Activated naive CD4-positive, alpha-beta T cell treated with anti-CD3 and anti-CD28 coated beads for 36 hours (primary cell): ENCODE measurements at regions not wholly inside any gene's neighbourhood (a gene's known extent, or its start where the extent isn't known, plus 50 kb on each side); places are given as distances from the start of the nearest gene placed in this dataset.

Experiments
- CTCF ChIA-PET: fragments of 350-600 bp; sonication (Branson Sonifier 250); formaldehyde crosslinking; loops from one replicate; lab custom pipeline; 2021; ENCODE audit warnings: antibody characterized with exemption; lab: Charles Lee
- DNase-seq: peaks from one replicate; pipeline ENCODE4 v3.0.0-alpha.2; 2020
- H3K27ac Mint-ChIP-seq: one replicate; pipeline ENCODE4 v1.8.0; 2021; ENCODE audit warnings: mild to moderate bottlenecking, mixed read lengths
- H3K27me3 Mint-ChIP-seq: one replicate; pipeline ENCODE4 v1.8.0; 2021; ENCODE audit warnings: low read depth, mixed read lengths
- H3K36me3 Mint-ChIP-seq: one replicate; pipeline ENCODE4 v1.8.0; 2021; ENCODE audit warnings: low read depth, mixed read lengths
- H3K4me1 Mint-ChIP-seq: one replicate; pipeline ENCODE4 v1.8.0; 2021; ENCODE audit warnings: low read depth, mixed read lengths
- H3K4me3 Mint-ChIP-seq: one replicate; pipeline ENCODE4 v1.8.0; 2021; ENCODE audit warnings: mild to moderate bottlenecking, moderate library complexity, mixed read lengths
- H3K9me3 Mint-ChIP-seq: one replicate; pipeline ENCODE4 v1.8.0; 2021; ENCODE audit warnings: mixed read lengths
- intact Hi-C: fragments of 100-400 bp; cut with micrococcal nuclease; formaldehyde crosslinking; loops from one replicate; pipeline ENCODE4 v1.15.1; 2023

DNA sequence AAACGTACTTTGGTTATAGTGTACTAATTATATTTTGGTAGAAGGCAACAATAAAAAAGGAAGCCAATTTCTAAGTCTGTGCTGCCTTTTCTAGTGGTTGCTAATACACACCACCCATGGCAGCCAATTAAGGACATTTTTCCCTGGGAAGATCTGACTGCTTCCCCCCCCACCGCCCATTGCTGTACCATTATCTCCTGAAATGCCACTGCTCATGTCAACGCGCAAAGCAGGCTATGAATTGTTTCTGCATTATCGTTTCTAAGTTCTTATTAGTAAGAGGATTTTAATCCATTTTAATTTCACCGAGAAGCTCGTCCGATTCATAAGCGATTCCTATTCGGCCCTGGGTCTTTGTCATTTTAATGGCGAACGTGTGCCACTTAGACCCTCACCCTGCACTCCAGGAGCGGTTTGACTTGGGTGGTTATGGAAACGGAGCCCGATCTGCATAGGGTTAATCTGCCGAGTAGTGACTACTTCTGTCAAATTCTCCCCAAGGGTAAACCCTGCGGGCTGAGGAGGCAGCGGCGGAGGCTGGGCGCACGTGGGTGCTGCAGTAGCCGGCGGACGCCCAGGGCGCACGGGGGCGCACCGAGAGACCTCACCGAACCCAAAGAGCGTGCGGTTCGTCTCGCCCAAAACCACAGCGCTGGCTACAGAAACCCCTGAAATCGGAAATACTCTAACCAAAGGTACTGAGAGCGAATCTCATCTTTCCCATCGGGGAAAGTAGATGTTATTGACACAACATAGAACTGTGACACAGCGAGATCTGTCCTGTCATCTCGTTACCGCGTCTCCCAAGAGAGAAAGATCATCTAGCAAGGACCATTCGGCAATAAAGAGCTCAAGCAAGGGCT, 55.8 kb upstream of the SHC3 start:
- peak; percentile 41 for DNase-seq
- CTCF ChIA-PET = interaction anchor here (0.7 kb wide), 1 partner anchor 943 kb away, joined by 3 read pairs; no protein-coding TSS in a partner anchor
- Mint-ChIP-seq H3K9me3 (peaks cover 2% of the 10 kb centered on the region), H3K4me3 (no peak overlapping the region), H3K36me3 (no peaks in the 10 kb centered on the region), H3K27me3 (peaks cover 42% of the 10 kb centered on the region), H3K4me1 (peaks cover 17% of the 10 kb centered on the region), H3K27ac (no peak overlapping the region)
- intact Hi-C loops = no loop called here

DNA sequence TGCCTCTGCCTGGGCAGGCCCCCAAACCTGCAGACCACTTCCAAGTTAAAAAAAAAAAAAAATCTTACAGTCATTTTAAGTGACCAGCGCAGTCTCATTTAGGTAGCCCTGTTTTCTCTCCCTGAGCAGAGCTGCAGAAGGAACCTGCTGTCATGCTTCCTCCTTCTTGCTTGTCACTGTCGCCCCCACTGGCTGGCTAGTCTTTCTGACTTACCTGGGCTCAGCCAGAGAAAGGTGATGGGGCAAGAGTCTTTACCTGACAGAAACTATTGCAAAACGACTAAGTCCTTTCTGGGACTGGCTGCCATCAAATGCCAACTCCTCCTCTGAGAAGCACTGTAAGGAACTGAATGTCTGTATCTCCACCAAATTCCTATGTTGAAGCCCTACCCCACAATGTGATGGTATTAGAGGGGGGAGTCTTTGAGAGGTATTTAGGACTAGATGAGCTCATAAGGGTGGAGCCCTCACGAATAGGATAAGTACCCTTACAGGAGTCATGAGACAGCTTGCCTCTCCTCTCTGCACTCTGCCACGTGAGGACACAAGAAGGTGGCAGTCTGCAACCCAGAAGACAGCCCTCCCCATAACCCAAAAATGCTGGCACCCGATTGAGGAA, 58.4 kb upstream of the SHC3 start:
- no peak for DNase-seq
- H3K27me3 Mint-ChIP-seq = peaks cover 42% of the 10 kb centered on the region
- H3K4me1 Mint-ChIP-seq = peaks cover 17% of the 10 kb centered on the region
- no peaks in the 10 kb centered on the region for H3K36me3 Mint-ChIP-seq
- H3K27ac Mint-ChIP-seq = no peak overlapping the region
- no peak overlapping the region for H3K4me3 Mint-ChIP-seq
- intact Hi-C loops = no loop called here
- no peaks in the 10 kb centered on the region for H3K9me3 Mint-ChIP-seq
- CTCF ChIA-PET = interaction anchor here (0.7 kb wide), 1 partner anchor 235 kb away, joined by 3 read pairs; no protein-coding TSS in a partner anchor

DNA sequence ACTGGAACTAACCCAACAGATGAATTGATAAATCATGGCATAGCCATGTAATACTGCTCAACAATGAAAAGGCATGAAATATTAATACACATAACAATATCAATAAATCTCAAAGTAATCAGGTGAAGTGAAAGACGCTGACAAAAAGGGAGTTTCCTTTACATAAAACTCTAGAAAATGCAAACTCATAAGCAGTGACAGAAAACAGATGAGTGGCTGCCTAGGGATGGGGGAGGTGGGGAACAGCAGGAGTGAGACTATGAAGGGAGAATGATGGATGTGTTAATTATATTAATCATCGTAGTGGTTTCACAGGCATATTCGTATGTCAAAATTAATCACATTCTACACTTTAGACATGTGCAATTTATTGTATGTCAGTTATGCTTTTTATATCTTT, 59.8 kb upstream of the SHC3 start:
- Mint-ChIP-seq H3K4me1 (peaks cover 17% of the 10 kb centered on the region), H3K4me3 (no peak overlapping the region), H3K36me3 (no peaks in the 10 kb centered on the region), H3K27ac (no peak overlapping the region), H3K27me3 (peaks cover 36% of the 10 kb centered on the region), H3K9me3 (no peaks in the 10 kb centered on the region)
- DNase-seq = no peak
- CTCF ChIA-PET = no interaction called here
- intact Hi-C loops = no loop called here

DNA sequence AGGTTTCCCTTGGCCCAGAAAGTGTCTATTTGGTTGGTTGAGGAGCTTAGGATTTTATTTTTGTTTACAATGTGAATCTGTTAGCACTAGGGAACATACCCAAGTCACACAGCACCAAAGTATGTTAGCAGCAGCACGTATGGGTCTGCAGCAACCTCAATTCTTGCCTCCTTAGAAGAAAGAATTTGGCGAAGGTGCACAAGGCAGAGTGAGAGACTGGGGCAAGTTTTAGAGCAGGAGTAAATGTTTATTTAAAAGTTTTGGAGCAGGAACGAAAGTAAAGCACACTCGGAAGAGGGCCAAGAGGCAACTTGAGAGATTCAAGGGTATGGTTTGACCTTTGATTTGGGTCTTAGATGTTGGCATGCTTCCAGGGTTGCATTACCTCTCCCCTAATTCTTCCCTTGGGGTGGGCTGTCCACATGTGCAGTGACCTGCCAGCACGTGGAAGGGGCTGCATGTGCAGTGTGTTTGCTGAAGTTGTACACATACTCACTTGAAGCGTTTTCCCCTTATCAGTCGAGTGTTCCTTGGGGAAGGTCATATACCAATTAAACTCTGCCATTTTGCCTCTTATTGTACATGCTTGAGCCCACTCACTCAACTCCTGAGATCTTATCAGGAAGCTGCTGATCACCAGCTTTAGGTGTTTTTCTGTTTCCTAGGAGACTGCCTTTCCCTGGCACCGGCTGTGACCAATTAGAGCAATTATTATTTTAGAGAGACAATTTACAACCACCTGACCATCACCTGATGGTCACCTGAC, 64.9 kb upstream of the SHC3 start:
- CTCF ChIA-PET = no interaction called here
- H3K9me3 Mint-ChIP-seq = no peaks in the 10 kb centered on the region
- H3K4me3 Mint-ChIP-seq = no peak overlapping the region
- H3K27me3 Mint-ChIP-seq = peaks cover 2% of the 10 kb centered on the region
- no peaks in the 10 kb centered on the region for H3K4me1 Mint-ChIP-seq
- no peak for DNase-seq
- no peaks in the 10 kb centered on the region for H3K36me3 Mint-ChIP-seq
- no peak overlapping the region for H3K27ac Mint-ChIP-seq
- intact Hi-C loops = no loop called here

DNA sequence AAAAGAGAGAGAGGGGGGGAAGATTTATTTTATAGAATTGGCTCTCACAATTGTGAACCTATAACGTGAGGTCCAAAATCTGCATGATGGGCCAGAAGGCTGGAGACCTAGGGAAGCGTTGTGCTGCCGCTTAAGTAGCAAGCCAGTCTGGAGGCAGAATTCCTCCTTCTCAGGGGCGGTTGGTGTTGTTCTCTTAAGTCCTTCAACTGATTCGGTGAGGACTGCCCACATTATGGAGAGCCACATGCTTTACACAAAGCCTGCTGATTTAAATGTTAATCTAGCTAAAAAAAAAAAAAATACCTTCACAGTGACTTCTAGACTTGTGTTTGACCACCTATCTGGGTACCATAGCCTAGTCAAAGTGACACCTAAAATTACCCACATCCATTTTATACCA, 64.2 kb upstream of the CKS2 start:
- Mint-ChIP-seq H3K4me3 (no peak overlapping the region), H3K36me3 (no peaks in the 10 kb centered on the region), H3K4me1 (no peaks in the 10 kb centered on the region), H3K27ac (no peak overlapping the region), H3K27me3 (no peaks in the 10 kb centered on the region), H3K9me3 (no peaks in the 10 kb centered on the region)
- CTCF ChIA-PET = interaction anchor here (0.6 kb wide), 1 partner anchor 61 kb away, joined by 3 read pairs; no protein-coding TSS in a partner anchor
- no peak for DNase-seq
- intact Hi-C loops = no loop called here

DNA sequence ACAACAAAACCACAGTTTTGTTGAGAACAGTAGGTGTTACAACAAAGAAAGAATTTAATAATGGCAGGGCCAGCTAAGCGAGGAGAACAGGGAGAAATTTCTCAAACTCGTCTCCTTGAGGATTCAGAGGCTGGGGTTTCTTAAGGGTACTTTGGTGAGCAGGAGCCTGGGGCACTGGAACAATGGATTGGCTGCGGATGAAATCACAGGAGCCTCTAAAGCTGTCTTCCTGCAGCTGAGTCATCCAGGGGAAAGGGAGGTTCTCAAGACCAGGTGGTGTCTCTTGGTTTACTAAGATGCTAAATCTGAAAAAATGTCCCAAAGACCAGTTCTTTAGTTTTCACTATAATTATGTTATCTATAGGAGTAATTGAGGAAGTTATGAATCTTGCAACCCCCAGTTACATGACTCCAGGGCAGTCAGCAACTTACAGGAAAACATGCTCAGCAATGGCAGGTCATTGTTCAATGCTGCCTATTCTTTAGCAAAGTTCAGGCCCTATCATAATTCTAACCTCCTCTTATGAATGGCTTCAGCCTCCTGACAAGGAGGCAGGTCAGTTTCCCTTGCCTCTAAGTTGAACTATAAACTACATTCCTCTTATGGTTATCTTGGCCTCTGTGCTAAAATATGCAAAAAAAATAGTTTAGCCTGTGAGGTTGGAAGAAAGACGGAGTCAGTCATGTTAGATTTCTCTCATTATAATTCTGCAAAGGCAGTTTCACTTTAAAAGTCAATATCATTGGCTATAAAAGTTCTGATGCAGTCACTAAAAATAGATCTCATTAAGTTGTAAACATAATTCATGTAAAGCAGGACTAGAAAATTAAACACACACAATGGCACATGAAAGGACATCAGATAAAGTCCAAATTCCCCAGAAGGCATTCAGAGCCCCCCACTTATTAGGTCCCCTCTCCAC, 63.3 kb upstream of the CKS2 start:
- intact Hi-C loops = no loop called here
- H3K4me1 Mint-ChIP-seq = no peaks in the 10 kb centered on the region
- no peak overlapping the region for H3K27ac Mint-ChIP-seq
- H3K36me3 Mint-ChIP-seq = no peaks in the 10 kb centered on the region
- no peaks in the 10 kb centered on the region for H3K9me3 Mint-ChIP-seq
- no peak for DNase-seq
- CTCF ChIA-PET = interaction anchor here (0.6 kb wide), 1 partner anchor 60 kb away, joined by 3 read pairs; no protein-coding TSS in a partner anchor
- H3K27me3 Mint-ChIP-seq = no peaks in the 10 kb centered on the region
- H3K4me3 Mint-ChIP-seq = no peak overlapping the region

DNA sequence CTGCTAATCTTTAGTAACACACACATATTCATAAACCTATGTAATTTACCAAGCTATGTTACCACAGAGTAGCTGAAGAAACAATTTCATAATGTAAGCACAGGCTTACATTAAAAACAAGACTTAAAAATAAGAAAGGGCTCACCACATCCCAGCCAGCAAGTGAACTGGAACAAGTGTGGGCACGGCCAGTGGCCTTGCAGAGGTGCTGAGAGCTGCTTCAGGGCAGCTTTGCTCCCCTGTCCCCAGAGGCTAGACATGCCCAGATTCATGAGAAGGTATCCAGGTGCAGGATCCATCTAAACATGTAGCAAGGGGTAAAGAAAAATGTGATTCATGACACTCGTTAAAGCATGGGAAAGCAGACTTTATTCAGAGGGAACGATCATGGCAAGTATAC, 62.0 kb upstream of the CKS2 start:
- no peak for DNase-seq
- Mint-ChIP-seq H3K9me3 (no peaks in the 10 kb centered on the region), H3K4me1 (no peaks in the 10 kb centered on the region), H3K27me3 (no peaks in the 10 kb centered on the region), H3K36me3 (no peaks in the 10 kb centered on the region), H3K27ac (no peak overlapping the region), H3K4me3 (no peak overlapping the region)
- CTCF ChIA-PET = interaction anchor here (0.7 kb wide), 1 partner anchor 446 kb away, joined by 7 read pairs; no protein-coding TSS in a partner anchor
- intact Hi-C loops = no loop called here

DNA sequence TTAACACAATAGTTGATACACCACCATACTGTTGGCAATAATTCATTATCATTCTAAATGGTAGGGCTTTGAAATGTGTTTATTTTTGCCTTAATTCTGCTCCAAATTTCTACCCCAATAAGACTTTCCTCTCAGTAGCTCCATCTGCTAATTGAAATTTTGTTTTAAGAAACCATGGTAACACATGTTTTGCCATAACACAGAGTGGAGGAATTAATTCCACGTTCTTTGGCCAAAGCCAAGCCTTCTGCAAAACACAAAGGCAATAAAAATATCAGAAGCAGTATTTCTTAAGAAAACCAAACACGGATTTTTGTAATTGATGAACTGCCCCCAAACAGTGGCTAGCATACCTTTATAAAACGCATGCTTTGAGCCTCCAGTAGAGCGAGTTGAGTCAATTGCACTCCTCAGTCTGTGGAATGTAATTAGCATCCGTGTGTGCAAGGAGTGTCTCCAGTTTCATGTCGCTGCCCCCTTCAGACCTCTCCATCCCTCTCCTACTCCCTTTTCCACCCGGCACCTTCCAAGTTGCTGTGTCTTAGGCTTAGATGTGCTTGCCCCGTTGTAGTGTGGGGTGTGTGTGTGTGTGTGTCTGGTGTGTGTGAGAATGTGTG, 58.2 kb upstream of the CKS2 start:
- Mint-ChIP-seq H3K4me3 (no peak overlapping the region), H3K9me3 (no peaks in the 10 kb centered on the region), H3K27ac (no peak overlapping the region), H3K27me3 (no peaks in the 10 kb centered on the region), H3K36me3 (no peaks in the 10 kb centered on the region), H3K4me1 (no peaks in the 10 kb centered on the region)
- CTCF ChIA-PET = no interaction called here
- DNase-seq = no peak
- intact Hi-C loops = no loop called here

DNA sequence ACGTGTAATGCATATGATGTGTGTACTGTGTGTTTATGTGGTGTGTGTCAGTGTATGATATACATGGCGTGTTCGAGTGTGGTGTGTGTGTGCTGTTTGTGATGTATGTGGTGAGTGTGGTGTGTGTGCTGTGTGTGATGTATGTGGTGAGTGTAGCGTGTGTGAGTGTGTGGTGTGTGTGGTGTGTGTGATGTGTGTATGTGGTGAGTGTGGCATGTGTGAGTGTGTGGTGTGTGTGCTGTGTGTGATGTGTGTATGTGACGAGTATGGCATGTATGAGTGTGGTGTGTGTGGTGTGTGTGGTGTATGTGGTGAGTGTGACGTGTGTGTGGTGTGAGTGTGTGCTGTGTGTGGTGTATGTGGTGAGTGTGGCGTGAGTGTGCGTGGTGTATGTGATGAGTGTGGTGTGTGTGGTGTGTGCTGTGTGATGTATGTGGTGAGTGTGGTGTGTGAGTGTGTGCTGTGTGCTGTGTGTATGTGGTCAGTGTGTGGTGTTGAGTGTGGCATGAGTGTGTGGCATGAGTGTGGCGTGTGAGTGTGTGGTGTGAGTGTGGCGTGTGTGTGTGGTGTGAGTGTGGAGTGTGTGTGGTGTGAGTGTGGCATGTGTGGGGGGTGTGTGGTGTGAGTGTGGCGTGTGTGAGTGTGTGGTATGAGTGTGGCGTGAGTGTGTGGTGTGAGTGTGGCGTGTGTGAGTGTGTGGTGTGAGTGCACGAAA, 56.8 kb upstream of the CKS2 start:
- H3K27ac Mint-ChIP-seq = no peak overlapping the region
- H3K9me3 Mint-ChIP-seq = no peaks in the 10 kb centered on the region
- H3K27me3 Mint-ChIP-seq = no peaks in the 10 kb centered on the region
- intact Hi-C loops = no loop called here
- no peaks in the 10 kb centered on the region for H3K4me1 Mint-ChIP-seq
- DNase-seq = no peak
- H3K4me3 Mint-ChIP-seq = no peak overlapping the region
- no peaks in the 10 kb centered on the region for H3K36me3 Mint-ChIP-seq
- CTCF ChIA-PET = no interaction called here

DNA sequence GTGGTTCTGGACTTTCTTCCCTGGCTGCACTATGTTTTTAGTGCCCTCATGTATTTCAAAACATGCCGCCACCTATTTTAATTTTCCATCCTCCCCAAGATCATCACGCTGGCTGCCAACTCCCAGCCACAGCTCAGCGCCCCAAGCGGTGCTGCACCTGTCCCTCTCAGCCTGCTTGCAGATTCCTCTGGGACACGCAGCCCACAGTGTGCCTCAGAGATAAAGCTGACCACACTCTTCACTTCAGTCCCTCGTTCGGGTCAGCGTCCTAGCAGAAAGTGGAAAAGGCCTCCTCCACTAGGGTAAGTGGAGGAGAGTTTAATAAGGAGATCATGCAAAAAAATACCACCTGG, 56.2 kb upstream of the CKS2 start:
- H3K9me3 Mint-ChIP-seq = no peaks in the 10 kb centered on the region
- CTCF ChIA-PET = no interaction called here
- H3K27ac Mint-ChIP-seq = no peak overlapping the region
- intact Hi-C loops = no loop called here
- no peaks in the 10 kb centered on the region for H3K36me3 Mint-ChIP-seq
- H3K27me3 Mint-ChIP-seq = no peaks in the 10 kb centered on the region
- H3K4me1 Mint-ChIP-seq = no peaks in the 10 kb centered on the region
- H3K4me3 Mint-ChIP-seq = no peak overlapping the region
- DNase-seq = no peak

DNA sequence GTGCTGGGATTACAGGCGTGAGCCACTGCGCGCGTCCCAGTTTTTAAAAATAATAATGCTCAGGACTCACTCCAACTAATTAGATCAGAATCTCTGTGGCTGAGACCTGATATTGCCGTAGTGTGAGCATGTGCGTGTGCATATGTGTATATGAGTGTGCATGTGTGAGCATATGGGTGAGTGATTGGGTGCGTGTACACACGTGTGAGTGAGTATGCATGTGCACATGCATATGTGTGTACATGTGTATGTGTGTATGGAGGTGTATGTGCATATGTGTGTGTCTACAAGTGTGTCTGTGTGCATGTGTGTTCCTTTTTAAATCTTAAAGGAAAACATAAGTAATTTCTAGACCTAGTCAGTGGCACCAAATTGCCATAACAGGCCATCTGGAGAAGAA, 54.8 kb upstream of the CKS2 start:
- no peaks in the 10 kb centered on the region for H3K27me3 Mint-ChIP-seq
- H3K9me3 Mint-ChIP-seq = no peaks in the 10 kb centered on the region
- no peak overlapping the region for H3K27ac Mint-ChIP-seq
- H3K4me3 Mint-ChIP-seq = no peak overlapping the region
- CTCF ChIA-PET = no interaction called here
- H3K36me3 Mint-ChIP-seq = no peaks in the 10 kb centered on the region
- intact Hi-C loops = no loop called here
- DNase-seq = no peak
- H3K4me1 Mint-ChIP-seq = no peaks in the 10 kb centered on the region
